Esophagus muscularis mucosa (tissue), 3 donors: ENCODE measurements at regions not wholly inside any gene's neighbourhood (a gene's known extent, or its start where the extent isn't known, plus 50 kb on each side); places are given as distances from the start of the nearest gene placed in this dataset.

Experiments
- CTCF ChIP-seq, 3 experiments: fragments of 200-600 bp in 2 of 3; fragments of 450-650 bp in 1 of 3; sonication (generic) in 2 of 3; IDR thresholded peaks; one replicate each; pipeline ENCODE4 v1.5.1; 2017 to 2019; ENCODE audit warnings: antibody characterized with exemption in 3 of 3, mild to moderate bottlenecking in 2 of 3, moderate library complexity in 1 of 3
- POLR2A ChIP-seq: fragments of 450-650 bp; IDR thresholded peaks from one replicate; pipeline ENCODE4 v1.6.1; 2017; ENCODE audit warnings: antibody characterized with exemption, moderate library complexity, mild to moderate bottlenecking, low read depth

GRCh38 chr5:44935871-44936270, 127.1 kb downstream of the MRPS30 start:
- TF ChIP-seq CTCF (IDR thresholded peaks at IDR 0.05) (no peak), POLR2A (no peak)
